HCEC 1CT (cell line): ENCODE measurements at regions not wholly inside any gene's neighbourhood (a gene's known extent, or its start where the extent isn't known, plus 50 kb on each side); places are given as distances from the start of the nearest gene placed in this dataset.
"Not testable (repeated sequence)": the region's sequence is repeated elsewhere in the genome, so short reads cannot be mapped to it uniquely, and the experiment has no call there.

ENCODE experiments used
- DNase-seq: peaks from one replicate; pipeline ENCODE4 v3.0.0-alpha.2; 2017

GRCh38 chr16:88165040-88165544 is 213.9 kb downstream of the BANP start:
- DNase-seq: not testable (repeated sequence)

GRCh38 chr16:88165683-88166082 is 214.4 kb downstream of the BANP start:
- DNase-seq: not testable (repeated sequence)

GRCh38 chr16:88166209-88166773 is 215.1 kb downstream of the BANP start:
- DNase-seq: not testable (repeated sequence)

- not testable (repeated sequence) for DNase-seq
Observed at GRCh38 chr16:88167798-88168556, 214.8 kb upstream of the ZNF469 start.

GRCh38 chr16:88168557-88168949 is 214.2 kb upstream of the ZNF469 start:
- DNase-seq: not testable (repeated sequence)

- DNase-seq: not testable (repeated sequence)
Observed at GRCh38 chr16:88169136-88169830, 213.5 kb upstream of the ZNF469 start.

GRCh38 chr16:88169831-88170165 is 213.0 kb upstream of the ZNF469 start:
- not testable (repeated sequence) for DNase-seq

GRCh38 chr16:88170528-88170991 is 212.2 kb upstream of the ZNF469 start:
- no peak for DNase-seq

GRCh38 chr16:88171126-88171525 is 211.6 kb upstream of the ZNF469 start:
- not testable (repeated sequence) for DNase-seq

- DNase-seq: not testable (repeated sequence)
Observed at GRCh38 chr16:88176184-88176583, 206.6 kb upstream of the ZNF469 start.

GRCh38 chr16:88176591-88177180 is 206.1 kb upstream of the ZNF469 start:
- DNase-seq: not testable (repeated sequence)

- not testable (repeated sequence) for DNase-seq
Observed at GRCh38 chr16:88178251-88178650, 204.5 kb upstream of the ZNF469 start.

GRCh38 chr16:88178896-88179295 is 203.9 kb upstream of the ZNF469 start:
- not testable (repeated sequence) for DNase-seq

GRCh38 chr16:88182967-88183881 is 199.5 kb upstream of the ZNF469 start:
- not testable (repeated sequence) for DNase-seq

- not testable (repeated sequence) for DNase-seq
Observed at GRCh38 chr16:88184053-88184452, 198.7 kb upstream of the ZNF469 start.

GRCh38 chr16:88184566-88185355 is 198.0 kb upstream of the ZNF469 start:
- not testable (repeated sequence) for DNase-seq

- DNase-seq: not testable (repeated sequence)
Observed at GRCh38 chr16:88185406-88185805, 197.4 kb upstream of the ZNF469 start.

GRCh38 chr16:88185976-88186888 is 196.5 kb upstream of the ZNF469 start:
- DNase-seq: peak; percentile 74

GRCh38 chr16:88186889-88187870 is 195.6 kb upstream of the ZNF469 start:
- peak; percentile 10 for DNase-seq
